Trophoblast cell (in vitro differentiated cells and primary cell): ENCODE measurements at regions not wholly inside any gene's neighbourhood (a gene's known extent, or its start where the extent isn't known, plus 50 kb on each side); places are given as distances from the start of the nearest gene placed in this dataset.
A peak's percentile ranks its signal among the peaks of the same experiment; 100 is the strongest.

Source experiments
- DNase-seq, 2 donors: peaks; one replicate each; pipeline ENCODE4 v3.0.0-alpha.2; 2016
- H2AFZ ChIP-seq: 2 replicates; pipeline ENCODE4 v1.6.1; 2013; ENCODE audit warnings: low read length, moderate library complexity, mild to moderate bottlenecking; ENCODE audit not compliant: insufficient read depth, poor library complexity
- H2AK5ac ChIP-seq: 2 replicates; pipeline ENCODE4 v1.6.1; 2013; ENCODE audit warnings: mild to moderate bottlenecking, low read length
- H2BK120ac ChIP-seq: 2 replicates; pipeline ENCODE4 v1.6.1; 2013; ENCODE audit warnings: low read length, mild to moderate bottlenecking, moderate library complexity; ENCODE audit not compliant: insufficient read depth, poor library complexity
- H2BK12ac ChIP-seq: 2 replicates; pipeline ENCODE4 v1.6.1; 2013; ENCODE audit warnings: mild to moderate bottlenecking, low read length, moderate library complexity
- H2BK5ac ChIP-seq: 2 replicates; pipeline ENCODE4 v1.6.1; 2013; ENCODE audit warnings: low read length, low read depth, moderate library complexity, mild to moderate bottlenecking; ENCODE audit not compliant: poor library complexity
- H3K14ac ChIP-seq: 2 replicates; pipeline ENCODE4 v1.6.1; 2013; ENCODE audit warnings: mild to moderate bottlenecking, low read length
- H3K18ac ChIP-seq: 2 replicates; pipeline ENCODE4 v1.6.1; 2013; ENCODE audit warnings: mild to moderate bottlenecking, low read length
- H3K23ac ChIP-seq: 2 replicates; pipeline ENCODE4 v1.6.1; 2013; ENCODE audit warnings: low read length
- H3K27ac ChIP-seq: 2 replicates; pipeline ENCODE4 v1.5.1; 2013; ENCODE audit warnings: low read depth, mild to moderate bottlenecking, inconsistent platforms, low read length, moderate library complexity
- H3K27me3 ChIP-seq: 2 replicates; pipeline ENCODE4 v1.6.1; 2013; ENCODE audit warnings: inconsistent platforms, mild to moderate bottlenecking, low read length, moderate library complexity; ENCODE audit not compliant: insufficient read depth
- H3K36me3 ChIP-seq, 2 experiments: 1 replicate in 1 of 2; 2 replicates in 1 of 2; pipeline ENCODE4 v1.6.1; 2013; ENCODE audit warnings: low read length in 2 of 2, mild to moderate bottlenecking in 2 of 2, moderate library complexity in 1 of 2; ENCODE audit not compliant: insufficient read depth in 2 of 2, control insufficient read depth in 1 of 2
- H3K4ac ChIP-seq: 2 replicates; pipeline ENCODE4 v1.6.1; 2013; ENCODE audit warnings: low read depth, mild to moderate bottlenecking, low read length, moderate library complexity
- H3K4me1 ChIP-seq, 2 experiments: 1 replicate in 1 of 2; 2 replicates in 1 of 2; pipeline ENCODE4 v1.6.1; 2013; ENCODE audit warnings: low read length in 2 of 2, mild to moderate bottlenecking in 2 of 2, moderate library complexity in 1 of 2; ENCODE audit not compliant: insufficient read depth in 2 of 2, control insufficient read depth in 1 of 2
- H3K4me2 ChIP-seq: 2 replicates; pipeline ENCODE4 v1.6.1; 2013; ENCODE audit warnings: inconsistent platforms, mild to moderate bottlenecking, low read length, moderate library complexity
- H3K4me3 ChIP-seq: 2 replicates; pipeline ENCODE4 v1.5.1; 2013; ENCODE audit warnings: mild to moderate bottlenecking, low read depth, low read length, inconsistent platforms
- H3K79me1 ChIP-seq: one replicate; pipeline ENCODE4 v1.6.1; 2013; ENCODE audit warnings: low read length
- H3K79me2 ChIP-seq: 2 replicates; pipeline ENCODE4 v1.6.1; 2013; ENCODE audit warnings: low read length, mild to moderate bottlenecking; ENCODE audit not compliant: control insufficient read depth, insufficient read depth, poor library complexity
- H3K9ac ChIP-seq: 2 replicates; pipeline ENCODE4 v1.6.1; 2013; ENCODE audit warnings: mild to moderate bottlenecking, low read length
- H3K9me3 ChIP-seq: 2 replicates; pipeline ENCODE4 v1.6.1; 2013; ENCODE audit warnings: low read depth, mild to moderate bottlenecking, control low read depth, inconsistent platforms, low read length; ENCODE audit not compliant: insufficient read depth
- H4K12ac ChIP-seq: 2 replicates; pipeline ENCODE4 v1.6.1; 2013; ENCODE audit warnings: low read depth, mild to moderate bottlenecking, low read length, moderate library complexity
- H4K8ac ChIP-seq: 2 replicates; pipeline ENCODE4 v1.6.1; 2013; ENCODE audit warnings: low read depth, mild to moderate bottlenecking, low read length, moderate library complexity
- H4K91ac ChIP-seq: one replicate; pipeline ENCODE4 v1.6.1; 2013; ENCODE audit warnings: low read depth, mild to moderate bottlenecking, low read length, moderate library complexity
- WGBS: extraction: QIAGEN DNeasy Blood & Tissue Kit; methylation state at CpG from one replicate; pipeline ENCODE4 v1.1.7; 2013; ENCODE audit warnings: missing lambda C conversion rate; ENCODE audit not compliant: insufficient read length, insufficient coverage; ENCODE audit errors: extremely low coverage; 5-methylcytosine and 5-hydroxymethylcytosine counted together

- H4K12ac ChIP-seq: no peak overlapping the region
- H2AFZ ChIP-seq: no peak overlapping the region
- no peak overlapping the region for H3K4me3 ChIP-seq
- no peak overlapping the region for H2BK5ac ChIP-seq
- no peak overlapping the region for H2AK5ac ChIP-seq
- peaks cover under 1% of the 10 kb centered on the region for H3K27me3 ChIP-seq
- no peaks in the 10 kb centered on the region for H3K4me1 ChIP-seq
- H3K9ac ChIP-seq: no peak overlapping the region
- no peak for DNase-seq
- H3K79me1 ChIP-seq: no peaks in the 10 kb centered on the region
- no peak overlapping the region for H4K91ac ChIP-seq
- H3K4me2 ChIP-seq: no peak overlapping the region
- no CpG with 5 or more reads among the region's 10 CpGs for WGBS
- no peak overlapping the region for H3K4ac ChIP-seq
- H3K14ac ChIP-seq: no peak overlapping the region
- H3K9me3 ChIP-seq: peaks cover 2% of the 10 kb centered on the region
- no peaks in the 10 kb centered on the region for H3K79me2 ChIP-seq
- H3K23ac ChIP-seq: no peak overlapping the region
- no peaks in the 10 kb centered on the region for H3K36me3 ChIP-seq
- H3K27ac ChIP-seq: no peak overlapping the region
- H2BK12ac ChIP-seq: no peak overlapping the region
- no peak overlapping the region for H3K18ac ChIP-seq
- H4K8ac ChIP-seq: no peak overlapping the region
- no peak overlapping the region for H2BK120ac ChIP-seq
Measured at GRCh38 chr11:69884286-69884685, 65.1 kb upstream of the FGF3 start.

- WGBS: no CpG with 5 or more reads among the region's 7 CpGs
- no peaks in the 10 kb centered on the region for H3K36me3 ChIP-seq
- peaks cover 2% of the 10 kb centered on the region for H3K9me3 ChIP-seq
- H3K4me1 ChIP-seq: no peaks in the 10 kb centered on the region
- H2AFZ ChIP-seq: no peak overlapping the region
- H3K18ac ChIP-seq: no peak overlapping the region
- DNase-seq: no peak
- H2BK120ac ChIP-seq: no peak overlapping the region
- H3K27me3 ChIP-seq: peaks cover 3% of the 10 kb centered on the region
- H3K79me1 ChIP-seq: no peaks in the 10 kb centered on the region
- no peak overlapping the region for H3K27ac ChIP-seq
- no peak overlapping the region for H3K4ac ChIP-seq
- no peak overlapping the region for H4K91ac ChIP-seq
- H3K4me3 ChIP-seq: no peak overlapping the region
- no peak overlapping the region for H3K9ac ChIP-seq
- H4K8ac ChIP-seq: no peak overlapping the region
- no peak overlapping the region for H2AK5ac ChIP-seq
- H2BK5ac ChIP-seq: no peak overlapping the region
- no peaks in the 10 kb centered on the region for H3K79me2 ChIP-seq
- H3K23ac ChIP-seq: no peak overlapping the region
- H2BK12ac ChIP-seq: no peak overlapping the region
- H3K4me2 ChIP-seq: no peak overlapping the region
- no peak overlapping the region for H3K14ac ChIP-seq
- no peak overlapping the region for H4K12ac ChIP-seq
Measured at GRCh38 chr11:69884751-69885150, 65.5 kb upstream of the FGF3 start.

DNA sequence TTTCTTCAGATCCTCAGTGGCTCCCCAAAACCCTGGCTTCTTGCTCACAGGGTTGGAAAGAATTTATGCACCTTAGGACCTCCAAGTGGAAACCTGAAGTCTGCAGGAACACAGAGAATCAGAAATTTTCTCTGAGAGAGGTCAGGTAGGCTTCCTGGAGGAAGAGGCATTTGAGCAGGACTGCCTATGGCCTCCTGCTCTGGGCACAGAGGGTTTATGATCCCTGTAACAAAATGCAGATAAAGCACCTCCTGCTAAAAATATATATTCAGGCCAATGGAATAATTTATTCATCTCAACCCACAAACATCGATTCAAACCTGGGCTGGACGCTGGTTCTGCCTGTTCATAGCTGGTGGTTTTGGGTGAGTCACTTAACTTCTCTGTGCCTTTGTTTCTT is 68.1 kb upstream of the FGF3 start:
- Histone ChIP-seq H3K36me3 (no peaks in the 10 kb centered on the region), H3K4me1 (no peaks in the 10 kb centered on the region), H2AFZ (no peak overlapping the region), H2AK5ac (no peak overlapping the region), H3K4me2 (no peak overlapping the region), H4K12ac (no peak overlapping the region), H3K79me2 (no peaks in the 10 kb centered on the region), H2BK12ac (no peak overlapping the region), H4K91ac (no peak overlapping the region), H2BK5ac (no peak overlapping the region), H3K27ac (no peak overlapping the region), H2BK120ac (no peak overlapping the region), H3K23ac (no peak overlapping the region), H3K4ac (no peak overlapping the region), H3K9me3 (peaks cover 2% of the 10 kb centered on the region), H3K18ac (no peak overlapping the region), H3K9ac (no peak overlapping the region), H3K4me3 (no peak overlapping the region), H3K14ac (no peak overlapping the region), H4K8ac (no peak overlapping the region), H3K79me1 (no peaks in the 10 kb centered on the region), H3K27me3 (peaks cover 7% of the 10 kb centered on the region)
- WGBS: no CpG with 5 or more reads among the region's 2 CpGs
- DNase-seq: no peak

DNA sequence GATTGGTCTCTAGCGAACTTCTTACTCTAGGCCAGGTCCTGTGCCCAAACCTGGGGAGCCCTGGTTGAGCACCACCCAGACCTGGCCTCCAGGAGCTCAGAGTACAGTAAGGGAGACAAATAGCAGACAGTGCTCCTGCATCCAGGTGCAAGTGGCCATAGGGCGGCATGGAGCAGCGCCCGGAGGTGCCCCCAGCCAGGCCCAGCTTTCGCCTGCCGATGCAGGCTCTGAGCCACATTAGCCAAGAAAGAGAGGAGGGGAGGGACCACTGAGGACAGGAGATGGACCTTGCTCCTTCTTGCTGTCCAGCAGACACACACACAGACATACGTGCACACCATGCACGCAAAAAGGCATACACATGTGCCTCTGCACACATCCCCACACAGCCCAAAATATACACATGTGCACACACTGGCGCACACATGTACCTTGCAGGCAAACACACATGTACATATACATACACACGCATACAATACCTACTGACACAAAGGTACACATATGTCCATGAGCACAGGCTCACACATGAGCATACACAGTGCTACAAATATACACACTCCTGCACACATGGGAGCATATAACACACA is 68.7 kb upstream of the FGF3 start:
- Histone ChIP-seq H4K12ac (no peak overlapping the region), H3K9ac (no peak overlapping the region), H2AFZ (no peak overlapping the region), H2AK5ac (no peak overlapping the region), H3K79me1 (no peaks in the 10 kb centered on the region), H3K14ac (no peak overlapping the region), H4K91ac (no peak overlapping the region), H3K4ac (no peak overlapping the region), H3K27me3 (peaks cover 7% of the 10 kb centered on the region), H3K23ac (peak overlapping the region; percentile 6), H2BK5ac (no peak overlapping the region), H3K9me3 (peaks cover 2% of the 10 kb centered on the region), H4K8ac (no peak overlapping the region), H3K27ac (no peak overlapping the region), H3K18ac (no peak overlapping the region), H2BK120ac (no peak overlapping the region), H2BK12ac (no peak overlapping the region), H3K4me3 (no peak overlapping the region), H3K79me2 (no peaks in the 10 kb centered on the region), H3K4me1 (no peaks in the 10 kb centered on the region), H3K4me2 (no peak overlapping the region), H3K36me3 (no peaks in the 10 kb centered on the region)
- no CpG with 5 or more reads among the region's 10 CpGs for WGBS
- no peak for DNase-seq
